ENCODE measurements at regions not wholly inside any gene's neighbourhood (a gene's known extent, or its start where the extent isn't known, plus 50 kb on each side); places are given as distances from the start of the nearest gene placed in this dataset.

DNA sequence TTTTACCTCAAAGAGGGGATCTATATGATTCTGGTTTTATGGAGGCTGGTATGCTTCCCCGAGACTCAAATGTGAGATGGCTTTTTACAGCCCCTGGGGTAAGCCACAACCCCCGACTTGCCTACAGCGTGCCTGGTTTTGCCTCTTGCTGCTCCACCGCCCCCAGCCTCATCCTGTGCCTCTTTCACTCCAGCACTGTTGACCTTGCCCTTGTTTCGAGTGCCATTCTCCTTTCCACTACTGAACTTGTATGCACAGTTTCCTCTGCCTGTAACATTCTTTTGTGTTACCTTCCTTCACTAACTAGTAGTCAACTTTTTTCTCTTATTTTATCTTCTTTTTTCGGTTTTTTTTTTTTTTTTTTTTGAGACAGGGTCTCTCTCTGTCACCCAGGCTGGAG is 219.0 kb upstream of the ZBED5 start:
- no peak for TF ChIP-seq POLR2A (IDR thresholded peaks at IDR 0.05)
- TF ChIP-seq, protein P1, sequence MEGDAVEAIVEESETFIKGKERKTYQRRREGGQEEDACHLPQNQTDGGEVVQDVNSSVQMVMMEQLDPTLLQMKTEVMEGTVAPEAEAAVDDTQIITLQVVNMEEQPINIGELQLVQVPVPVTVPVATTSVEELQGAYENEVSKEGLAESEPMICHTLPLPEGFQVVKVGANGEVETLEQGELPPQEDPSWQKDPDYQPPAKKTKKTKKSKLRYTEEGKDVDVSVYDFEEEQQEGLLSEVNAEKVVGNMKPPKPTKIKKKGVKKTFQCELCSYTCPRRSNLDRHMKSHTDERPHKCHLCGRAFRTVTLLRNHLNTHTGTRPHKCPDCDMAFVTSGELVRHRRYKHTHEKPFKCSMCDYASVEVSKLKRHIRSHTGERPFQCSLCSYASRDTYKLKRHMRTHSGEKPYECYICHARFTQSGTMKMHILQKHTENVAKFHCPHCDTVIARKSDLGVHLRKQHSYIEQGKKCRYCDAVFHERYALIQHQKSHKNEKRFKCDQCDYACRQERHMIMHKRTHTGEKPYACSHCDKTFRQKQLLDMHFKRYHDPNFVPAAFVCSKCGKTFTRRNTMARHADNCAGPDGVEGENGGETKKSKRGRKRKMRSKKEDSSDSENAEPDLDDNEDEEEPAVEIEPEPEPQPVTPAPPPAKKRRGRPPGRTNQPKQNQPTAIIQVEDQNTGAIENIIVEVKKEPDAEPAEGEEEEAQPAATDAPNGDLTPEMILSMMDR (IDR thresholded peaks at IDR 0.05): no peak
